GM20000 (cell line): ENCODE measurements at regions not wholly inside any gene's neighbourhood (a gene's known extent, or its start where the extent isn't known, plus 50 kb on each side); places are given as distances from the start of the nearest gene placed in this dataset.

Experiments used
- DNase-seq: peaks from one replicate; pipeline ENCODE4 v3.0.0; 2012; ENCODE audit warnings: low spot score
- TF ChIP-seq, protein P1 (sequence below): IDR thresholded peaks from 2 replicates; pipeline ENCODE4 v1.5.1; 2012; ENCODE audit warnings: mild to moderate bottlenecking, control low read depth; ENCODE audit errors: extremely low read depth, missing control alignments

DNA sequence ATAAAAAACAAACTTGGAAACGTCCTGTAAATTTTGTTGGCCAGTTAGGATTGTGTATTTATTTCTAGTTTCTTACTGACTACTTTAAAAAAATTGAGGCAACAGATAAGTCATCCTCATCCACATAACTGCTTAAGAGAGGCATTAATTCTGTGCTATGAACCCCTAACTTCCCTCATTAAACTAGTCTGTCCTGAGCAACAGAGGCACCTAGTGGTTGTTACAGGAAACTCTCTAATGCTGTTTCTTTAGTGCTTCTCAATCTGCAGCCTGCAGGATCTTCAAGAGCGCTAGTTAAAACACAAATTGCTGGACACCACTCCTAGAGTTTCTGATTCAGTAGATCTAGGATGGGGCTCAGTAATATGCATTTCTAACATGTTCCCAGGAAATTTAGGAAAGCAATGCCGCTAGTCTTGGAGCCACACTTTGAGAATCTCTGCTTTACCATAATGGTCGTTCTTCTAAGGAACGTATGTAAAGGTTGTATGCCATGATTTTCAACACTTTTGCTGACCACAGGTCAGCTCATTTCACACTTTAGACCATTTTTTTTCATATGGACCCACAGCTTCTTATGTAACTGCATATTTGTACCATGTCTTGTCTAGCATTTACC is 410.1 kb upstream of the SMARCA2 start:
- peak; percentile 51 for DNase-seq
- TF ChIP-seq, protein P1, sequence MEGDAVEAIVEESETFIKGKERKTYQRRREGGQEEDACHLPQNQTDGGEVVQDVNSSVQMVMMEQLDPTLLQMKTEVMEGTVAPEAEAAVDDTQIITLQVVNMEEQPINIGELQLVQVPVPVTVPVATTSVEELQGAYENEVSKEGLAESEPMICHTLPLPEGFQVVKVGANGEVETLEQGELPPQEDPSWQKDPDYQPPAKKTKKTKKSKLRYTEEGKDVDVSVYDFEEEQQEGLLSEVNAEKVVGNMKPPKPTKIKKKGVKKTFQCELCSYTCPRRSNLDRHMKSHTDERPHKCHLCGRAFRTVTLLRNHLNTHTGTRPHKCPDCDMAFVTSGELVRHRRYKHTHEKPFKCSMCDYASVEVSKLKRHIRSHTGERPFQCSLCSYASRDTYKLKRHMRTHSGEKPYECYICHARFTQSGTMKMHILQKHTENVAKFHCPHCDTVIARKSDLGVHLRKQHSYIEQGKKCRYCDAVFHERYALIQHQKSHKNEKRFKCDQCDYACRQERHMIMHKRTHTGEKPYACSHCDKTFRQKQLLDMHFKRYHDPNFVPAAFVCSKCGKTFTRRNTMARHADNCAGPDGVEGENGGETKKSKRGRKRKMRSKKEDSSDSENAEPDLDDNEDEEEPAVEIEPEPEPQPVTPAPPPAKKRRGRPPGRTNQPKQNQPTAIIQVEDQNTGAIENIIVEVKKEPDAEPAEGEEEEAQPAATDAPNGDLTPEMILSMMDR: peak; percentile 65

DNA sequence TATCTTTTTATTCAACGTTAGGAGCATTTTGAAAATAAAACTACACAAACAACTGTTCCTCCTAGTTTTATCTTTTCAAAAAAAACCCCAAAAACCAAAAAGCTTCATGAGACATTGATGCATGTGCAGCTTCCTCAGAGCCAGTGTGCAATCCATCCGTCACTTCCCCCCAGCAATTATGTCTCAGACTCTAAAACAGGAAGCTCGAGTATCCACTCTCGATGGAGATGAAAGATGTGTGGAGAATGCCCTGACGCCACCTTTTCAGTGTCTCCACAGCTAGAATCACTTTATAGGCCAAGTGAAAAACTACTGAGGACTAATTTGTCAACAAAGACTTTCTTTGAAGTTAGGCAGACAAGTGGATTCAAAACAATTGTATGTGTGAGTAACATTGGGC is 408.9 kb upstream of the SMARCA2 start:
- no peak for DNase-seq
- TF ChIP-seq, protein P1: no peak

DNA sequence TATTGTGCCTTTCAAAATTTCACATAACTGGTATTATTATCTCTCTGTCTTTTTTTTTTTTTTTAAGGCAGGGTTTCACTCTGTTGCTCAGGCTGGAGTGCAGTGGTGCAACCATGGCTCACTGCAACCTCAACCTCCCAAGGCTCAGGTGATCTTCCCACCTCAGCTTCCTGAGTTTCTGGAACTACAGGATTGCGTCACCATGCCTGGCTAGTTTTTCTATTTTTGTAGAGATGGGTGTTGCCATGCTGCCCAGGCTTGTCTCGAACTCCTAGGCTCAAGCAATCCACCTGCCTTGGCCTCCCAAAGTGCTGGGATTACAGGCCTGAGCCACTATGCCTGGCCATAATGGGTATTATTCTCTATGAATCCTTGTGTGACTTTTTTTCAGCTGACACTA is 402.3 kb upstream of the SMARCA2 start:
- TF ChIP-seq, protein P1: no peak
- no peak for DNase-seq

DNA sequence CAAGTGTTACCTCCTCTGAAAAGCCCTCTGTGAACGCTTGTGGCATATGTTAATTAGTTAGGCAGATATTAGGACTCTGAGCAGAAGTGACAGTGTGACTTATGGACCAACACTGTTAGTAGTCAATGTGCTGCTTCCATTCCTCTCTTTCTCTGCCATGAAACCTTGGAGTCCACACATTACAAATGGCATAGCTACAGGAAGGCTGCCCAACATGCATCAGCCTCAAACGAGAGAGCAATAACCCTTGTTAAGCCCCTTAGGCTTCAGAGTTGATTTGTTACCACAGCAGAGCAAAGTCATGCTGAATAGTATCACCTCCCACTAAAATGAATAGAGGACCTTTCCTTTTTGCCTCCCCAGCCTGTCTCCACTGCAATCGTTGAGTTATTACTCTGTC is 397.7 kb upstream of the SMARCA2 start:
- TF ChIP-seq, protein P1: no peak
- no peak for DNase-seq

DNA sequence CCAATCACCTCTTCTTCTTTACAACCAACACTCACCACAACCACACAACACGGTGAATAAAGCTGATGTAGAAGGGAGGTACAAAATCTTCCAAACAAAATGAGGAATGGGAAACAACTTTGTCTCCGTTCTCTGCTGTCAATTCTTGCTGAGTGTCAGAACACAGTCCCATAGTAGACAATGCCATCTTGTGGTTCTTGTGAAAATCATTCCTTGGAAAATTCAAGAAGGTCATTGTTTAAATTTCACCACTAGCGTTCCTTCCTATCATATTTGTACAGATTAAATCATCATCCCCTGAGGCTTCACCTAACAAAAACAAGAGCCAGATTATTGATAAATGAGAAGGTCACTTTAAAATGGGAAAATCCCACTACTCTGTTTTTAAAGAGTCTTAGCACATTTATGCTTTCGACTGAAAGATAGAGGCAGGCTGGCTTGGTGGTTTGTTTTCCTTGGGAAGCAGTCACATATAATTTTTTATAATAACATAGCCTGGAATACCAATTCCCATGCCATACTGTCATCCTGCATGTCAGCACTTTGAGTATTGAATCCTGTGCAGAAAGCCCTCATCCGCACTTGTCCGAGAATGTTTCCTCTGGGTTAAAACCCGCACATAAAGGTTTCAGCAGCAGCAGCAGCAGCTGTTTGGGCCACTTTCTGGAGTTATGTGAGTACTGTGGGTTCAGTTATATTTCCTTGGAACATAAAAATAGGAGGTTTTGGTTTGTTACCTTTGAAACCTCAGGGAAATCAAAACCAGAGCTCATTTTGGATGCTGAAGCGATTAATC is 395.0 kb upstream of the SMARCA2 start:
- TF ChIP-seq, protein P1: no peak
- no peak for DNase-seq

DNA sequence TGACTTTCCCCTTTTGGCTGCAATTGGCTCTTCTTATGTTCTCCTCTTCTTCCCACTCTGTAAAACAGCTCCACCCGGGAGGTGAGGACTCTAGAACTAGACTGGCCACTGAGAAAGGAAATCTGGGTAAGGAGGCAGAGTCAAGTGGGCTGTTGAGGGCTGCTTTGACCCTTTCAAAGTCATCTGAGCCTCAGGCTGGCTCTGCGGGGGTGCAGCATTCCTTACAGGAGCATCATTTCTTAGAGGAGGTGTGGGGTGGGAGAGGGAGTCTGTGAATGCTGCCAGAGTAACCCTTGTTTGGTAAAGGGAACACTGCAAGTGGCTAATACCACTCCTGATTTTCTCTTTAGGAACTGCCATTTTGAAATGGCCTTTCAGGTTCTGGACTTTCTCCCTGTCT is 377.7 kb upstream of the SMARCA2 start:
- TF ChIP-seq, protein P1: no peak
- DNase-seq: no peak

DNA sequence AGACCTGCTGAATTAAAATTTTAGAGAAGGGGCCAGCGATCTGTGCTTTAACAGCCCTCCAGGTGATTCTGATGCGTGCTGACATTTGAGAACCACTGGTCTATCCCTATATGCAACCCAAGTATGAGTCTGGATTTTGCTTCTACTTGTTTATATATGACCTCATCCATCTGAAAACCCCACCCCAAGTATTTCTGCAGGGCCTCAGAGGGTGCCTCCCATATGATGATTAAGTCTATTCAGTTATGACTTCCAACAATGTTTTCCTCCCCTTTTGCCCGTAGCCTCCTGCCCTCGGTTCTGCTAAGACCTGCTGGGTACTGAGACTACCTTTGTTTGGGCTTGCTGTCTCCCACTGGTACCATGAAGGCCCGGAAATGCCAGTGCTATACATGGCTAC is 376.0 kb upstream of the SMARCA2 start:
- no peak for DNase-seq
- TF ChIP-seq, protein P1: no peak
